Neural progenitor cell (in vitro differentiated cells): ENCODE measurements at regions not wholly inside any gene's neighbourhood (a gene's known extent, or its start where the extent isn't known, plus 50 kb on each side); places are given as distances from the start of the nearest gene placed in this dataset.

Experiments
- EZH2 ChIP-seq: fragments of 200-600 bp; sonication (generic); IDR thresholded peaks from 2 replicates; pipeline ENCODE4 v1.6.1; 2017; ENCODE audit warnings: antibody characterized with exemption, mild to moderate bottlenecking, moderate library complexity
- EZH2phosphoT487 ChIP-seq: fragments of 200-600 bp; sonication (generic); IDR thresholded peaks from 2 replicates; pipeline ENCODE4 v1.6.1; 2017; ENCODE audit warnings: antibody characterized with exemption
- TF ChIP-seq, protein P1 (sequence below): fragments of 200-600 bp; sonication (generic); IDR thresholded peaks from 2 replicates; pipeline ENCODE4 v1.5.1; 2017; ENCODE audit warnings: antibody characterized with exemption, mild to moderate bottlenecking

DNA sequence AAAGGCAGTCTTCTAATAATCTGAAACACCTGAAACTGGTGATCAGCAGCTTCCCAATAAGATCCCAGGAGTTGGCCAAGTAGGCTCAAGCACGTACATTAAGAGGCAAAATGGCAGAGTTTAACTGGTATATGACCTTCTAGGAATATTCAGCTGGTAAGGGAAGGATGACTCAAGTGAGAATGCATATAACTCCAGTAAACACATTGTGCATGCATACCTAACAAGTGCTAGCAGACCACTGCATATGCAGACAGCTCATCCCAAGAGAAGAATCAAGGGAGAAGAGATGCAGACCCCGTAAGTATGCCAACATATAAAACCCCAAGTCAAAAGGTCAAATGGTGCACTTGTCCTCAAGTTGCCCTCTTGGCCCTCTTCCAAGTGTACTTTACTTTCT lies 73.0 kb upstream of the ZRANB2 start:
- TF ChIP-seq, protein P1, sequence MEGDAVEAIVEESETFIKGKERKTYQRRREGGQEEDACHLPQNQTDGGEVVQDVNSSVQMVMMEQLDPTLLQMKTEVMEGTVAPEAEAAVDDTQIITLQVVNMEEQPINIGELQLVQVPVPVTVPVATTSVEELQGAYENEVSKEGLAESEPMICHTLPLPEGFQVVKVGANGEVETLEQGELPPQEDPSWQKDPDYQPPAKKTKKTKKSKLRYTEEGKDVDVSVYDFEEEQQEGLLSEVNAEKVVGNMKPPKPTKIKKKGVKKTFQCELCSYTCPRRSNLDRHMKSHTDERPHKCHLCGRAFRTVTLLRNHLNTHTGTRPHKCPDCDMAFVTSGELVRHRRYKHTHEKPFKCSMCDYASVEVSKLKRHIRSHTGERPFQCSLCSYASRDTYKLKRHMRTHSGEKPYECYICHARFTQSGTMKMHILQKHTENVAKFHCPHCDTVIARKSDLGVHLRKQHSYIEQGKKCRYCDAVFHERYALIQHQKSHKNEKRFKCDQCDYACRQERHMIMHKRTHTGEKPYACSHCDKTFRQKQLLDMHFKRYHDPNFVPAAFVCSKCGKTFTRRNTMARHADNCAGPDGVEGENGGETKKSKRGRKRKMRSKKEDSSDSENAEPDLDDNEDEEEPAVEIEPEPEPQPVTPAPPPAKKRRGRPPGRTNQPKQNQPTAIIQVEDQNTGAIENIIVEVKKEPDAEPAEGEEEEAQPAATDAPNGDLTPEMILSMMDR: no peak
- TF ChIP-seq EZH2phosphoT487 (no peak), EZH2 (no peak)
